Stimulated activated CD8-positive, alpha-beta memory T cell treated with anti-CD3 and anti-CD28 coated beads, Interleukin-4, amount 100 ng/mL, for 24 hours (primary cell): ENCODE measurements at regions not wholly inside any gene's neighbourhood (a gene's known extent, or its start where the extent isn't known, plus 50 kb on each side); places are given as distances from the start of the nearest gene placed in this dataset.
"Not testable (repeated sequence)": the region's sequence is repeated elsewhere in the genome, so short reads cannot be mapped to it uniquely, and the experiment has no call there.

Experiments
- DNase-seq: peaks from one replicate; pipeline ENCODE4 v3.0.0-alpha.2; 2020; ENCODE audit warnings: low read depth

DNA sequence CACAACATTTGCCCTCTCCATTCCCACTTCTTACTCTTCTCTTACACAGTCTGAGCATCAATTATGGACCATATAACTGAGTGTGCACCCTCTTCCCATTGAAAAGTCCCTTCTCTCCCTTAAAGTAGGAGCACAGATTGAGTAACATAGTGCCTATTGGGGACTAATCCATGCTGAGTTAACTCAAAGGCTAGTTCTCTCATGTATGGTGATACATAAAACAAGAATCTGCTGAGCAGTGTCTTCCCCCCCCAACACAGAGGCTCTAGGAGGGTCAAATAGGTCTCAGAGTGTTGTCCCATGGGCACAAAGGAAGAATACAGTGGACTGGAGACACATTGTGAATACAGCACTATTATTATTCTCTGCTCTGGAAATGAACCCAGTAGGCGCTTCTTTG lies 274.6 kb upstream of the BOD1L1 start:
- no peak for DNase-seq

DNA sequence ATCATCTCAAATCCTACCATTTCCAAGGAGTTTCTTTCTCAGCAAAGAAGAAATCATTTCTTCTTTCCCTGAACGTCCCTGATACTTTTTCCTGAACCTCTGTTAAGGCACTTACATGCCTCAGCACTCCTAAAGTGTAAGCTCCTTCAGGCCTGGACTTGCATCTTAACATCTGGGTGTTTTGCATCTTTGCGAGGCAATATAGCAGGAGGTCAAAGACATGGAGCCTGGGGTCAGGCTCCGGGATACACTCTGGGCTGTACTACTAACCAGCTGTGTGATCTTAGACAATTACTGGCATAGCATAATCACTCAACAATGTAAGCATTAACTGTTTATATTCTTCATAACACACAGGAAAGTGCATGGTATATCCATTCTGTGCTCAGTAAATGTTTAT lies 275.5 kb upstream of the BOD1L1 start:
- no peak for DNase-seq

DNA sequence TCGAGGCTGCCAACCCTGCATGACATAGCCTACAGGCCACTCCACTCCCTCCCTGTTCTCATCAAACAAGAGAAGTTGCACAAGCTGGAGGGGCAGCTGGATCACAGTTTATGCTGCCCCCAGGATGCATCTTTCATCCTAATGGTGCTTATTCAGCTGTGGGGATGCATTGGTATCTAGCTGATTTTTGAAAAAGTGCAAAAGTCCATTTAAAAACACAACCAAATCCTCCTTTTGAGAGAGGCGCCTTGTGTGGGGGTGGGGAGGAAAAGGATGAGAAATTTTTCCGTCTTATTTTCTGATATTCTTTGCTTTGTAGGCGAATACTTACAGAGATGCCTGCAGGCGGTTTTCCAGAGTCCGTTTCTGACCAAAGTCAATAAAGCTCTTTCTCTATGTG lies 276.4 kb upstream of the BOD1L1 start:
- no peak for DNase-seq

DNA sequence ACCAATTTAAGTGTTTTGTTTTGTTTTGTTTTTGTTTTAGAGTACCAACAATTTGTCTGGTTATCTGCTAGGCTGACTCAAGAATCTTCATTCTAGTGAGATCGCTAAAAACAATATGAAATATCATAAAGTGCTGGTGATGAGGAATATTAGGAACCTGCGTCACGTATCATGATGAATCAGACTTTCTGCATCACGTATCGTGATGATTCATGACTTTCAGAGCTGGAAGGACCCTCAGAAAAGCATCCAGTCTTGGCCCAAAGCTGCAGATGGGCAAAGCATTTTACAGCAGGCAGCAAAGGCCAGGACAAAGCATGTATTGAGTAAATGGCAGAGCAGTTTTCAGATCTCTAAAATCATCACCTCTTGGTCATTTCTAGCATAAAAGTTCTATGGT lies 278.0 kb upstream of the BOD1L1 start:
- no peak for DNase-seq

DNA sequence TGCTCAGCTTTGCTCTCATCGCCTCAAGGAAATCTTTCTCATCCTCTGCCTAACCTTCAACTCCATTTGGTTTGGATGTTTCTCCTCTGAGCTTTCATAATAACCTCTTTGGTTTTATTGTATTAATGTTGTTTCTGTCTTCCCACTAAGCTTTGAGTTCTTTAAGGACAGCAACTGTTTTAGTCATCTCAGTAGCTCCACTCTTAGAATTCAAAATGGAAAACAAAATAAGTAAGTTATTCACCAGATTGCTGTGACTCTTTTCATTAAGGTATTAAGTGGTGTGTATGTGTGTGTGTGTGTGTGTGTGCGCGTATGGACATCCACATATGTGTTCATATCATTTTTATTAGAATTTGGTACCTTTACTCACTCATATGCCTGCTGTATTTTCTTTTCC lies 279.2 kb upstream of the BOD1L1 start:
- no peak for DNase-seq

DNA sequence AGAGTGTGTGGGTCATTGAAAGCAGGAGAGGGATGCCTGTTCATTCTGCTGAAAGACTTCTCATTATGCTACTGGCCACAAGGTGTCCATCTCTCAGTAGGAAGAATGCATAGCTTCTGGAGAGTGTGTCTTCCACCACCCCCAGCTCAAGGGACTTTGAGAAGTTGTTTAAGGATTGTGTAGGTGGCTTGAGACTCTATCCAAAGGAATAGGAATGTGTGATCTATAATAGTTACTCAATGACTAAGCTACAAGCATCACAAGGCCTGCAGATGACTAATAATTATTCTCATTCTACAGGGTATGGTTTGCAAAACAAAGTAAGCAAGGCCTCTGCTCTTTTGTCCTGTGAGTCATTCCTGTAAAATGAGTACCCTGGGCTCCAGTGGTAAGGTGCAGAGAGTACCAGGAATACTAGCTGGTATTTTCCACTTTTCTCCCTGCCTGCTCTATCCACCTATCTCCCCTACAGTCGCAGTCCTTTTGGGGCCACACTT lies 279.8 kb upstream of the BOD1L1 start:
- DNase-seq = no peak

DNA sequence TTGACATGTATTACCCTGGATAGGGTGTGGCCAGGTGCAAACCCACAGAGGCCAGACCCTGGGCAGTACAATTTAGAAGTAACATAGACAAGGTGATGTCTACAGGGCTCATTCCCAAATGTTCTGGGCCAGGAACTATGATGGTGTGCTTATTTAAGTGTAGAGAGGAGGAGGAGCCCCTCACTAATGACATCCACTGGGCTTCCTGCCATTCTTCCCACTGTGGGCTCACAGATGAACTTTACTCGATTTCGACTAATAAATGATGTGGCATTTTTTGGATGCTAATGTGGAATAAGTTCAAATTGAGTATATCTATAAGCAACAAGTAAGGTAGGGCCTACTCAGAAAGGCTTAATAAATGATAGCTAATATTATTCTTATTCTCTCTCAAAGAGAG lies 280.9 kb upstream of the BOD1L1 start:
- DNase-seq = no peak

DNA sequence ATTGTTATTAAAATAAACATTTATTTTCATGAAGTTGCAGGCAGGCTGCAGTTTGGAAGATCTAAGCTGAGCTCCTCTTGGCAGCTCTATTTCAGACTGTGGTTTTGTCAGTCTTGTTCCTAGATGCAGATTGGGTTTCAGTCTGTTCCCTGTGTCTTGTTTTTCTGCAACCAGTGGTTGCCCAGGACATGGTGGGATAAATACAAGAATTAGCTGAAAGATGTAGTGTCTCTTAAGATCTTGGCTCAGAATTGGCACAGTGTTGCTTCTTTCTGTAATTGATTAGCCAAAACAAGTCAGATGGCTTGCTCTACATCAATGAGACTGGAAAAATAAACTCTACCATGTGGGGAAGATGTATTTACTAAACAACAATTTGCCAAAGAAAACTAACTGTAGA lies 283.0 kb upstream of the BOD1L1 start:
- DNase-seq = no peak

DNA sequence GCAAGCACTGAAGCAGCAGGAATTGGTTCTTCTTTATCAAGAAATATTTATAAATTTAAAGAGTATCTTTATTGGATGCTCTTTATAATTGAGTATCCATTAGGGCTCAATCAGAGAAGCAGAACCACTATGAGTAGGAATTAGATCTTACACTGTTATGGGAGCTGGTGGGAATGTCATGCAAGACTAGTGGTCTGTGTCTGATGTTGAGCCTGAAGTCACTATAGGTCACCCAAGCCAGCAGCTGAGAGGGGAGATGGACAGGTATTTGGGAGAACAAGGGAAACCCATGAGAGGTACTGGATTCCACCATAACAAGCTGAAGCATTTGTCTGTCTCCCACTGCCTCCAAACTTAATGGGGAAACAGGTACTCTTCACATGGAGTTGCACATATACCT lies 283.7 kb upstream of the BOD1L1 start:
- no peak for DNase-seq

DNA sequence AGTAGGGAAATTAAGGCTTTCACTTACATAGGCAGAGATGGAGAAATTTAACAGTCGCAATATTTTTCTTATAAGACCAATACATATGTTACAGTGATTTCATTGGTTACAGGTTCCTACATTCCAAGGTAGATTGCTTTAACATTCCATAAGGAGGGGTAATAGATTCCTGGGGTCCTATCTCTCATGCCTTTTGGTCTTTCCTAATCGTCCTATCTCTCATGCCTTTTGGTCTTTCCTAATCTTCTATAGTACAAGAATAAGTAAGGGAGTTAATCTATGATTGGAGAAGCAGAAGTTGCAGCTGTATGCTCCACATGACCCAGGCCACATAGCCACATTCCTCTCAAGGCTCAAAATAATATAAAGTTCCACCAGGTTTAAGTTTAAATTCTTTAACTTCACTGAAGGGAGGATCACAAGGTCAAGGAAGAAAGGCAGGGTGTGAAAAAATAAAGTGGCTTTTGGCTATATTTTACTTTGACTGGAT lies 285.0 kb upstream of the BOD1L1 start:
- DNase-seq = no peak

DNA sequence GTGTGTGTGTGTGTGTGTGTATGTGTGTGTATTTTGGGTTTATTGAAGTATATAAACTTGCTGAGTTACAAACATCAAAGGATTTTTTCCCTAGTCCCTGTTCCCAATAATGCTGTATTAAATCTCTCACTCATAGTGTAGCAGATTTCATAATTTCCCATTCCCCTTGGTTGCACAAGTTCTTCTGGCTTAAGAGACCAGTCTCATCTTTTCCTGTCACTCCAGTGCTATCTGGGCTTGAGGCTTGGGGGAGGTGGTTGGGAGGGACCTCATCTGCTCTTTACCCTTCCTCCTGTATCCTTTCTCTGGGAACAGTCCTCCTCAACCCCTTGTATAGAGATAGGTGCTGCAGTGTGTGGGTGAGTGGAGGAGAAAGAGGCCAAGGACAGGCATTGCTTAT lies 285.4 kb upstream of the BOD1L1 start:
- DNase-seq = no peak

DNA sequence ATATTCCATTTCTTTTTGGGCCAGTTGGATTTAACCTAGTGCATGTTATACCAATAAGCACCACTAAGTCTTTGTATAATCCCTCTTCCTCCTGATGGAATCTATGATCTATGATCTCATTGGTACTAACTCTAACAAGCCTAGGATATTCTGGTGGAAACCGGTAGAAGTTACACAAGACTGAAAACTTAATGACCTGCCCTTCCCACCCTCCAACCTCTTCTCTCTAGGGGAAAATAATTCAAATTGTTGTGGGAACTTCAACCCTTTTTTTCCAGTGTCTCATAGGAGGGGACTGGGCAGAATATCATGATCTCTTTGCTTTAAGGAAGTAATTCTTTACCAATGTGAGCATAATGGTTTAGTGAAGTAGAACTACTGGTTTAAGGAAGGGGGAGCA lies 289.5 kb upstream of the BOD1L1 start:
- DNase-seq = no peak

DNA sequence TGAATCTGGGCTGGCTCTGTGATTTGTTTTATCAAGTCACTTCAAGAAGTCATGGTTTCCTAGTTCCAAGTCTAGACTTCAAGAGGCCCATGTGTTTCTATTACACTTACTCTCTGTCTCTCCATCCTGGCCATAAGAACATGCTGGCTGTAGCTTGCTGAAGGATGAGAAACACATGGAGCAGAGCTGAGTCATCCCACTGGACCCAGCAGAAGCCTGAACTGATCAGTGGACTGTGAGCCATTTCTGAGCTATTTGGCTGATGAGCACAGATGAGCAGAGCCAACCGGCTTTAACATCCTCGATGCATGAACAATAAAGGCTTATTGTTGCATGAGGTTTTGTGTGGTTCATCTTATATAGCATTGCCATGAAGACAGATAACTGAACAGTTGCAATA lies 290.6 kb upstream of the BOD1L1 start:
- no peak for DNase-seq

DNA sequence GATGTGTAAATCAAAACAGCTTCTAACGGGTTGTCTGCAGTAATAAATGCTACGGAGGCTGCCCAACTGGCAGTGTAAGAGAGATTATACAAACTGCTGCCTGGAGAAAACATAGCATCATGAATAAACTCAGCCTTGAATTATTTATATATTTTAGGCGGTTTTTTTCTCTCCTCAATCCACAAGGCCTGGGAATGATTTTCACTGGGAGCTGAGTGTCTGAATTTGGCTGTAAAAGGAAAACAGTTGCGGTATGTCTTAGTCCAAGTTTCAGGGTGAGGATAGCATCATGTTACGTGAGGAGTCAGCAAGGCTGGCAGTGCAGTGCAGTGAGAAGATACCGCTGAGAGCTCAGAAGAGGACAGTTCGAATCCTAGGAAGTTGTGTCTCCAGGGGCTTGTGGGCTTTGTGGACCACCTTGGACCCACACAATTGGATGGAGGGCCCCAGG lies 291.5 kb upstream of the BOD1L1 start:
- no peak for DNase-seq

DNA sequence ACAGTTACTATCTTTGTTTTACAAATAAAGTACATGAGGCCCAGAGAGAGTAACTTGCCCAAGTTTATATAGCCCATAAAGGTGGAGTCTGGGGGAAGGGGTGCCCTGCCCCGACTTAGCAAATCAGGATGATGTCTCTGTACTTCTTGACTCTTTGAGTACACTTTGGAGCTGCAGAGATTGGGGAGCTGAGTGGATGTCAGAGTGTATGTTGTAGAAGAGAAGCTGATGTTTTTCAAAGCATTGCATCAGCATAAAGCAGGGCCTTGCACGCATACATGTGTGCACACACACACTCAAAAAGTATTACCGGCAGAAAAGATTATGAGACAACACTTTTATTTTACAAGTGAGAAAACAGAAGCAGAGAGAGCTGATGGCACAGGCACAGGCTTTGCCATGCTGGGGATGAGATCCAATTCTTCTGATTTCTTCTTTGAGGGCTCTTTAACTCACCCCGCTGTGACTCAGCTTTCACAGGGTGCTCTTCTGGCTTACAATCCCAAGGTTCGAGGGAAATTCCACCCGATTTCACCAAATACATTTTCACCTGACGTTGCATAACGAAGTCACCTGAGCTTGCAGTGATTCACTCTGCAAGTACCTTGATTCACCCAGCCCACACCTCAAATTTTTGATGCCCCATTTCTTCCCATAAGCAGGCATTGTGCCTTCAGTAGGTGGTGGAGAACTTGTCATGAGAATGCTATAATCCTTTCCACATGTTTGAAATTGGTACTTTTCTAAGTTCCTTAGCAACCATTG lies 292.8 kb upstream of the BOD1L1 start:
- no peak for DNase-seq

DNA sequence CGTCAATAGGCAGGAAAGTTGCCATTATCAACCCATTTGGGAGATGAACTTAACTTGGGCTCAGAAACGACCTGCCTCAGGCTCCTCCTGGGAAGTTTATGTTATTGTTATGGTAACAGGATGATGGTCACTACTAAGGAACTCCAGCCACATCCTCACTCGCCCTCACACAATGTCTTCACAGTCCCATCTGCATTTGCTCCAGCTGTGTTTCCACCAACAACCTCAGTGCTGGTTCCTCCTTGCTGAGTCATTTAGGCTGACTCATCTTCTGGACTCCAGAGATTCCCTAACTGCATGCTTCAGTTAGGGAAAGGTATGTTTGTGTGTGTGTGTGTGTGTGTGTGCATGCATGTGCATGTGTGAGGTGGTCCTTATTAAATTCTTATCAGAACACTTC lies 293.4 kb upstream of the BOD1L1 start:
- no peak for DNase-seq

DNA sequence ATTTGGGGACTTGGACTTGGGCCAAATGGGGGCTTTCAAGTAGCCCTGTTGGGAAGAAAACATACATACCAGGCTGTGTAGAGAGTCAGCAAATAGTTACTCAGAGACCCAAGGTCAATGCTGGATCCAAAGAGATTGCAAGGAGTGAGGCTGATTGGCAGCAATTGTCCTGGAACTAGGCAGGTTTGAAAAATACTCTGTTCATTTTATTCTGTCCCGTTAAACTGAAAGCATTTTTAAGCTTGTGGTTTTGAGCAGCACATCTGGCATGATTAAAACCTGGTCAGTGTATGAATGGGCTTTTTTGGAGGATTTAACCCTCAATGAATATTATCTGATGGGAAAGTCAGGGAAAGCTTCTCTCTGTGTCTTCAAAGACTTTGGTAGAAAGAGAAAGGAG lies 294.3 kb upstream of the BOD1L1 start:
- DNase-seq = no peak

DNA sequence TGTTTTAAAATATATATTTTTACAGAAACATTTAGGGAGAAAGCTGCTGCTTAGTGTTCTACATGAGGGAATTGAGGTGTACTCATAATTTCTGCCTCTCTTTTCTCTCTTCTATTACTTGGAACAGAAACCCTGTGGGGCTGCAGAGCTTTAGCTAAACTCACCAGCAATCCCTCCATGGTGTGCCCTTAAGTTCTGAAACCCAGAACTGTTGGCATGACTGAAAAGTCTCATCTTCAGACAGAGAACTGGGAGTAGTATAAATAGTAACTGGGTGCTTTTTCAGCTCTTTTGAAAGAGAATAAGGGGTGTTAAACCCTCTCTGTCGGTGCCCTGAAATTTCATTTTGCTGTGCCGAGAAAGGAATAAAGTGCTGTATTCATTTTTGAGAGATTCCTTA lies 294.9 kb upstream of the BOD1L1 start:
- DNase-seq = no peak

DNA sequence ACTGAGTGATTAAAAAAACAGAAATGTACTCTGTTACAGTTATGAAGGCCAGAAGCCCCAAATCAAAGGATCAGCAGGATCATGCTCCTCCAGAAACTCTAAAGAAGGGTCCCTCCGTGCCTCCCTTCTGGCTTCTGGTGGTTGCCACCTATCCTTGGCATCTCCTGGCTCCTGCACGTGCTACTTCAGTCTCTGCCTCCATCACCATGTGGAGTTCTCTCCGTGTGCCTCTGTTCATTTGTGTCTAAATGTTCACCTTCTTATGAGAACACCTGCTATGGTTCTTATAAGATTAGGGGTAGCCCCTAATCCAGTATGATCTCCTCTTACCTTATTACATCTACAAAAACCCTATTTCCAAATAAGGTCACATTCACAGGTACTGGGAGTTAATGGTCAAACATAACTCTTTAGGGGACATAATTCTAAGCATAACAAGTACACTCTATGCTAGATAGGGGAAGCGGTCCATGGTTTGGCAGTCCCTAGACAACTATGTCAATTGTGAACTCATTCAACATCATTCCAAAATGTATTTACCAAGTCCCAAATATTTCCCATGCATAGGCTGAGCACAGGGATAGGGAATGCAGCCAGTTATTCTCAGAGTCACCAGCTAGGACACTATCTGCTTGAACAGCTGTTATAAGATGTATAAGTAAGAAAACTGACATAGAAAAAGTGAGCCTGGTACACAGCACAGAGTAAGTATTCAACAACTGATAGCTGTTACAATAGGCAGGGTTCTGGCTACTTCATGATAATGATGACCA lies 295.5 kb upstream of the BOD1L1 start:
- DNase-seq = no peak

DNA sequence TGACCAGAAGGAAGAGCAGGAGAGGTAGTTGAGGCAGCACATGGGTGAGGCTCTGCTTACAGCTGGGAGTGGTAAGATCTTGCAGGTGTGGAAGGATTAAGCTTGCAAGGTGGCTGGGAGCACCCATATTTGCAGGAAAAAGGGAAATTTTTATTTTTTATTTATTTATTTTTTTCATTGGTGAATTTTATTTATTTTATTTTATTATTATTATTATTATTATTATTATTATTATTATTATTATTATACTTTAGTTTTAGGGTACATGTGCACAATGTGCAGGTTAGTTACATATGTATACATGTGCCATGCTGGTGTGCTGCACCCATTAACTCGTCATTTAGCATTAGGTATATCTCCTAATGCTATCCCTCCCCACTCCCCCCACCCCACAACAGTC lies 297.4 kb upstream of the BOD1L1 start:
- DNase-seq = not testable (repeated sequence)

DNA sequence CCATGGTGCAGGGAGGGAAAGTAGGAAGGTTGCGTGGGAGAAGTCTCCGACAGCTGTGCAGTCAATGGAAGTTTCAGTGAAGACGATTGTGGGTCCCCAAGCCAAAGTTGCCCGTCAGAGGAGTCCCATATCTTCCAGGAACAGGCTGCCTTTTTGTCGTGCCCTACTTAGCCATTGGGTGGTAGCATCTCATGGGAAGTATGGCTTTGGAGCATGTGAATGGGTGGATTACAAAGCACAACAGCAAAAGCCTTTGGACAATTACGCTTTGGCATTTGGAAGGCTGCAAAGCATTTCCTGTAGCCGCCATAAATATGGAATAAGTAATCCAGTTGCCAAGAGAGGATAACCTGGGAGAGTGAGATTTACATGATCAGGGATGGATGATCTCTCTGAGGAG lies 300.7 kb upstream of the BOD1L1 start:
- no peak for DNase-seq

DNA sequence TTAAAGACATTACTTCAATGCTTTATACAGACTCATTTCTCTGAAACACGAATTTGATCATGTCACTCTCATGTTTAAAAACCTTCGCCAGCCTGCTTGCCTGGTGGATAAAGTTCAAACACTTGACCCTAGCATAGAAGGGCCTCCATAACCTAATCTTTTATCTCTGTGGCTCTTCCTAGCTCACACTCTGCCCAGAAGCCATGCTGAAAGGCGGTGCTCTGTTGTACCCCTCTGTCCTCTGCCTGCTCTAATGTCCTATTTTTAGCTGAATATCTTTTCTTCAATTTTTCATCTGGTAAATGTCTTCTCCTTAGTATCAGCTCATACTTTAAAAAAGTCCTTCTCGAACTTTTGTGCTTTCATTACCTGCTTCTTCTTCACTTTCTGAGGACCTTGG lies 302.6 kb upstream of the BOD1L1 start:
- no peak for DNase-seq

DNA sequence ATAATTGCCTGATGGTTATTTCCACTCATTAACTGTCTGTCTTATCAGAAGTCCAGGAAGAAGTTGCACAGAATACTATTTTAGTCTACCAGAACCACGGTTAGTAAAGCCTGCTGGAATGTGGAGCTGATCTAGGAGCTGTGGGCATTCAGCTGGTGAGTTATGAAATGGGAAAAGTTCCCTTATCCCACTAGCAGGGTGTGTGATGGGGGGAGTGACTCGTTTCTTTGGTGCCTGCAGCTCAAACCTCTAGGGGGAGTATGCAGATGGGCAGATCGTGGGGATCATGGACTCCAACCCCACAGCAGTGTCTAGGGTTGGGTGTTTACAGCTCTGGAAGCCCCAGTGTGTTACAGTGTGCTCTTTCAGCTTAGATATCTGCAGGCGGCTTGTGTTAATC lies 305.7 kb upstream of the BOD1L1 start:
- no peak for DNase-seq
